Effector memory CD8-positive, alpha-beta T cell (primary cell): ENCODE measurements at regions not wholly inside any gene's neighbourhood (a gene's known extent, or its start where the extent isn't known, plus 50 kb on each side); places are given as distances from the start of the nearest gene placed in this dataset.

Experiments used
- ATAC-seq: fragments of 150-1000 bp; cut with Tn5 transposase; replicated peaks from 2 replicates; pipeline ENCODE4 v1.10.0; 2021; ENCODE audit warnings: mild to moderate bottlenecking, moderate library complexity
- DNase-seq, 3 experiments: peaks; one replicate each; pipeline ENCODE4 v3.0.0; 2021
- H3K27ac Mint-ChIP-seq, 2 donors: one replicate each; pipeline ENCODE4 v1.8.0; 2022; ENCODE audit warnings: mild to moderate bottlenecking in 2 of 2, mixed read lengths in 2 of 2, moderate library complexity in 2 of 2
- H3K27me3 Mint-ChIP-seq, 2 donors: one replicate each; pipeline ENCODE4 v1.8.0; 2022; ENCODE audit warnings: mixed read lengths in 2 of 2
- H3K36me3 Mint-ChIP-seq: one replicate; pipeline ENCODE4 v1.8.0; 2022; ENCODE audit warnings: mild to moderate bottlenecking, moderate library complexity, mixed read lengths; ENCODE audit not compliant: insufficient read depth
- H3K4me1 Mint-ChIP-seq, 2 donors: one replicate each; pipeline ENCODE4 v1.8.0; 2022; ENCODE audit warnings: low read depth in 2 of 2, mixed read lengths in 2 of 2
- H3K4me3 Mint-ChIP-seq, 2 donors: one replicate each; pipeline ENCODE4 v1.8.0; 2022; ENCODE audit warnings: mild to moderate bottlenecking in 2 of 2, mixed read lengths in 2 of 2, moderate library complexity in 2 of 2
- H3K9me3 Mint-ChIP-seq, 2 donors: one replicate each; pipeline ENCODE4 v1.8.0; 2022; ENCODE audit warnings: mixed read lengths in 2 of 2

GRCh38 chr21:41065539-41065938 is 102.4 kb upstream of the BACE2 start:
- no peak for DNase-seq
- no peak overlapping the region for H3K4me3 Mint-ChIP-seq
- H3K36me3 Mint-ChIP-seq: no peaks in the 10 kb centered on the region
- H3K9me3 Mint-ChIP-seq: no peaks in the 10 kb centered on the region
- peaks cover 6 to 7% of the 10 kb centered on the region in 2 donors for H3K4me1 Mint-ChIP-seq
- no peak for ATAC-seq
- H3K27ac Mint-ChIP-seq: no peak overlapping the region
- peaks cover 42 to 50% of the 10 kb centered on the region in 2 donors for H3K27me3 Mint-ChIP-seq

- Mint-ChIP-seq H3K27me3 (peaks cover 45 to 47% of the 10 kb centered on the region in 2 donors), H3K27ac (no peak overlapping the region), H3K4me3 (no peak overlapping the region), H3K9me3 (no peaks in the 10 kb centered on the region), H3K4me1 (peaks cover 6 to 7% of the 10 kb centered on the region in 2 donors), H3K36me3 (no peaks in the 10 kb centered on the region)
- ATAC-seq (no peak), DNase-seq (no peak)
Observed at GRCh38 chr21:41066086-41066938, 101.6 kb upstream of the BACE2 start.

GRCh38 chr21:41067709-41068108 is 100.3 kb upstream of the BACE2 start:
- DNase-seq (no peak), ATAC-seq (no peak)
- H3K36me3 Mint-ChIP-seq: no peaks in the 10 kb centered on the region
- H3K27ac Mint-ChIP-seq: no peak overlapping the region
- peaks cover 6 to 7% of the 10 kb centered on the region in 2 donors for H3K4me1 Mint-ChIP-seq
- H3K27me3 Mint-ChIP-seq: peaks cover 35 to 54% of the 10 kb centered on the region in 2 donors
- no peaks in the 10 kb centered on the region for H3K9me3 Mint-ChIP-seq
- no peak overlapping the region for H3K4me3 Mint-ChIP-seq

- no peak for ATAC-seq
- no peak overlapping the region for H3K27ac Mint-ChIP-seq
- peaks cover 6 to 7% of the 10 kb centered on the region in 2 donors for H3K4me1 Mint-ChIP-seq
Observed at GRCh38 chr21:41068496-41068895, 99.5 kb upstream of the BACE2 start.

GRCh38 chr21:41068967-41069642 is 98.9 kb upstream of the BACE2 start:
- no peak overlapping the region for H3K27ac Mint-ChIP-seq
- H3K9me3 Mint-ChIP-seq: no peaks in the 10 kb centered on the region
- peaks cover 35 to 62% of the 10 kb centered on the region in 2 donors for H3K27me3 Mint-ChIP-seq
- no peak for ATAC-seq
- DNase-seq: peak in 2 of 3 experiments; percentile 1 to 4
- H3K36me3 Mint-ChIP-seq: no peaks in the 10 kb centered on the region
- peaks cover 6 to 7% of the 10 kb centered on the region in 2 donors for H3K4me1 Mint-ChIP-seq
- H3K4me3 Mint-ChIP-seq: peak overlapping the region in 1 of 2 donors; percentile 8

More at GRCh38 chr21:41068496-41068895, 99.5 kb upstream of the BACE2 start:
- no peaks in the 10 kb centered on the region for H3K9me3 Mint-ChIP-seq
- no peaks in the 10 kb centered on the region for H3K36me3 Mint-ChIP-seq
- H3K4me3 Mint-ChIP-seq: peak overlapping the region in 1 of 2 donors; percentile 8
- H3K27me3 Mint-ChIP-seq: peaks cover 35 to 61% of the 10 kb centered on the region in 2 donors
- DNase-seq: no peak

GRCh38 chr21:41070284-41070683 is 97.7 kb upstream of the BACE2 start:
- DNase-seq (no peak), ATAC-seq (no peak)
- peaks cover 6 to 7% of the 10 kb centered on the region in 2 donors for H3K4me1 Mint-ChIP-seq
- H3K27ac Mint-ChIP-seq: no peak overlapping the region
- H3K4me3 Mint-ChIP-seq: no peak overlapping the region
- no peaks in the 10 kb centered on the region for H3K36me3 Mint-ChIP-seq
- H3K9me3 Mint-ChIP-seq: no peaks in the 10 kb centered on the region
- H3K27me3 Mint-ChIP-seq: peaks cover 35 to 62% of the 10 kb centered on the region in 2 donors

- H3K4me1 Mint-ChIP-seq: peaks cover 6 to 7% of the 10 kb centered on the region in 2 donors
- DNase-seq (no peak), ATAC-seq (no peak)
- H3K9me3 Mint-ChIP-seq: no peaks in the 10 kb centered on the region
- H3K4me3 Mint-ChIP-seq: no peak overlapping the region
- H3K27ac Mint-ChIP-seq: no peak overlapping the region
- no peaks in the 10 kb centered on the region for H3K36me3 Mint-ChIP-seq
- H3K27me3 Mint-ChIP-seq: peaks cover 29 to 55% of the 10 kb centered on the region in 2 donors
Observed at GRCh38 chr21:41071258-41072171, 96.4 kb upstream of the BACE2 start.

- Mint-ChIP-seq H3K4me3 (no peak overlapping the region), H3K9me3 (no peaks in the 10 kb centered on the region), H3K4me1 (peaks cover 6% of the 10 kb centered on the region in 2 donors), H3K36me3 (no peaks in the 10 kb centered on the region), H3K27ac (no peak overlapping the region), H3K27me3 (peaks cover 13 to 36% of the 10 kb centered on the region in 2 donors)
- ATAC-seq (no peak), DNase-seq (no peak)
Observed at GRCh38 chr21:41073558-41073957, 94.4 kb upstream of the BACE2 start.

- H3K4me1 Mint-ChIP-seq: no peaks in the 10 kb centered on the region
- H3K27ac Mint-ChIP-seq: no peak overlapping the region
- H3K36me3 Mint-ChIP-seq: no peaks in the 10 kb centered on the region
- DNase-seq: no peak
- peaks cover 6 to 25% of the 10 kb centered on the region in 2 donors for H3K27me3 Mint-ChIP-seq
- no peak for ATAC-seq
- H3K4me3 Mint-ChIP-seq: no peak overlapping the region
- H3K9me3 Mint-ChIP-seq: no peaks in the 10 kb centered on the region
Observed at GRCh38 chr21:41074396-41075184, 93.4 kb upstream of the BACE2 start.

- no peaks in the 10 kb centered on the region for H3K4me1 Mint-ChIP-seq
- H3K27ac Mint-ChIP-seq: no peak overlapping the region
- DNase-seq (no peak), ATAC-seq (no peak)
- no peaks in the 10 kb centered on the region for H3K9me3 Mint-ChIP-seq
- H3K4me3 Mint-ChIP-seq: no peak overlapping the region
- H3K27me3 Mint-ChIP-seq: peaks cover 2 to 20% of the 10 kb centered on the region in 2 donors
- no peaks in the 10 kb centered on the region for H3K36me3 Mint-ChIP-seq
Observed at GRCh38 chr21:41075656-41076055, 92.3 kb upstream of the BACE2 start.

- Mint-ChIP-seq H3K4me3 (no peak overlapping the region), H3K27me3 (peaks cover 0 to 15% of the 10 kb centered on the region in 2 donors), H3K4me1 (no peaks in the 10 kb centered on the region), H3K27ac (no peak overlapping the region), H3K9me3 (no peaks in the 10 kb centered on the region), H3K36me3 (no peaks in the 10 kb centered on the region)
- DNase-seq: no peak
- no peak for ATAC-seq
Observed at GRCh38 chr21:41076064-41076463, 91.9 kb upstream of the BACE2 start.

- Mint-ChIP-seq H3K9me3 (no peaks in the 10 kb centered on the region), H3K27ac (no peak overlapping the region), H3K4me1 (no peaks in the 10 kb centered on the region), H3K27me3 (peaks cover 0 to 4% of the 10 kb centered on the region in 2 donors), H3K4me3 (no peak overlapping the region), H3K36me3 (no peaks in the 10 kb centered on the region)
- DNase-seq: no peak
- no peak for ATAC-seq
Observed at GRCh38 chr21:41079159-41079558, 88.8 kb upstream of the BACE2 start.
